Cardiac muscle cell (in vitro differentiated cells and primary cell): ENCODE measurements at regions not wholly inside any gene's neighbourhood (a gene's known extent, or its start where the extent isn't known, plus 50 kb on each side); places are given as distances from the start of the nearest gene placed in this dataset.
"Not testable (repeated sequence)": the region's sequence is repeated elsewhere in the genome, so short reads cannot be mapped to it uniquely, and the experiment has no call there.

Experiments used
- DNase-seq, 2 donors: peaks; one replicate each; pipeline versions ENCODE4 v3.0.0 to v3.0.0-alpha.2; 2010 to 2017; ENCODE audit warnings: low read depth in 1 of 2, low spot score in 1 of 2
- H3K27ac ChIP-seq: fragments of 200-600 bp; sonication (generic); 2 replicates; pipeline ENCODE4 v1.5.1; 2016
- H3K27me3 ChIP-seq: fragments of 200-600 bp; sonication (generic); 2 replicates; pipeline ENCODE4 v1.6.0; 2016; ENCODE audit warnings: control low read depth
- H3K36me3 ChIP-seq: fragments of 200-600 bp; sonication (generic); 2 replicates; pipeline ENCODE4 v1.5.1; 2016; ENCODE audit warnings: control low read depth
- H3K4me1 ChIP-seq: fragments of 200-600 bp; sonication (generic); 2 replicates; pipeline ENCODE4 v1.8.1; 2017; ENCODE audit warnings: low read depth, mild to moderate bottlenecking, mixed run types
- H3K4me3 ChIP-seq: fragments of 200-600 bp; sonication (generic); 2 replicates; pipeline ENCODE4 v1.5.1; 2016; ENCODE audit warnings: mild to moderate bottlenecking
- H3K9me3 ChIP-seq: fragments of 200-600 bp; sonication (generic); 2 replicates; pipeline ENCODE4 v1.5.1; 2017; ENCODE audit warnings: low read depth, mild to moderate bottlenecking, control low read depth
- CTCF ChIP-seq: IDR thresholded peaks from 2 replicates; pipeline ENCODE4 v1.5.1; 2012; ENCODE audit warnings: low read depth, mild to moderate bottlenecking, low read length

- no peak for TF ChIP-seq CTCF
- Histone ChIP-seq H3K9me3 (no peaks in the 10 kb centered on the region), H3K4me1 (no peaks in the 10 kb centered on the region), H3K36me3 (no peaks in the 10 kb centered on the region), H3K27me3 (no peaks in the 10 kb centered on the region), H3K27ac (no peak overlapping the region), H3K4me3 (no peak overlapping the region)
- no peak for DNase-seq
Measured at GRCh38 chrX:27236681-27237080, 226.5 kb downstream of the PPP4R3C start.

GRCh38 chrX:27229721-27230120 lies 233.4 kb downstream of the PPP4R3C start:
- no peak for DNase-seq
- no peak for TF ChIP-seq CTCF
- Histone ChIP-seq H3K9me3 (no peaks in the 10 kb centered on the region), H3K4me3 (no peak overlapping the region), H3K27ac (no peak overlapping the region), H3K27me3 (no peaks in the 10 kb centered on the region), H3K36me3 (no peaks in the 10 kb centered on the region), H3K4me1 (no peaks in the 10 kb centered on the region)

GRCh38 chrX:27222661-27223060 lies 240.5 kb downstream of the PPP4R3C start:
- TF ChIP-seq CTCF: no peak
- Histone ChIP-seq H3K4me3 (no peak overlapping the region), H3K4me1 (no peaks in the 10 kb centered on the region), H3K27me3 (no peaks in the 10 kb centered on the region), H3K27ac (no peak overlapping the region), H3K36me3 (no peaks in the 10 kb centered on the region), H3K9me3 (no peaks in the 10 kb centered on the region)
- no peak for DNase-seq

- Histone ChIP-seq H3K36me3 (no peaks in the 10 kb centered on the region), H3K27ac (no peak overlapping the region), H3K9me3 (peaks cover 4% of the 10 kb centered on the region), H3K27me3 (no peaks in the 10 kb centered on the region), H3K4me1 (no peaks in the 10 kb centered on the region), H3K4me3 (no peak overlapping the region)
- peak; percentile 46 for TF ChIP-seq CTCF
- peak; percentile 28 to 31 for DNase-seq
Measured at GRCh38 chrX:27186671-27187070, 276.5 kb downstream of the PPP4R3C start.

- Histone ChIP-seq H3K27ac (no peak overlapping the region), H3K27me3 (no peaks in the 10 kb centered on the region), H3K4me1 (no peaks in the 10 kb centered on the region), H3K9me3 (no peaks in the 10 kb centered on the region), H3K36me3 (no peaks in the 10 kb centered on the region), H3K4me3 (no peak overlapping the region)
- no peak for DNase-seq
- no peak for TF ChIP-seq CTCF
Measured at GRCh38 chrX:27163236-27163635, 299.9 kb downstream of the PPP4R3C start.

GRCh38 chrX:27162496-27162895 lies 300.6 kb downstream of the PPP4R3C start:
- Histone ChIP-seq H3K4me1 (no peaks in the 10 kb centered on the region), H3K36me3 (no peaks in the 10 kb centered on the region), H3K4me3 (no peak overlapping the region), H3K9me3 (no peaks in the 10 kb centered on the region), H3K27me3 (no peaks in the 10 kb centered on the region), H3K27ac (no peak overlapping the region)
- DNase-seq: no peak
- TF ChIP-seq CTCF: no peak

GRCh38 chrX:27156921-27157320 lies 306.2 kb downstream of the PPP4R3C start:
- H3K27ac ChIP-seq, H3K9me3 ChIP-seq, H3K27me3 ChIP-seq, H3K4me1 ChIP-seq, DNase-seq, H3K36me3 ChIP-seq, H3K4me3 ChIP-seq: not testable (repeated sequence)
